CD1c-positive myeloid dendritic cell (primary cell): ENCODE measurements at regions not wholly inside any gene's neighbourhood (a gene's known extent, or its start where the extent isn't known, plus 50 kb on each side); places are given as distances from the start of the nearest gene placed in this dataset.

Source experiments
- DNase-seq: peaks from one replicate; pipeline ENCODE4 v3.0.0-alpha.2; 2016; ENCODE audit errors: extremely low spot score

- no peak for DNase-seq
Measured at GRCh38 chr5:85170183-85170582, 785.5 kb upstream of the EDIL3 start.

GRCh38 chr5:85173469-85173868, 788.8 kb upstream of the EDIL3 start:
- no peak for DNase-seq

- no peak for DNase-seq
Measured at GRCh38 chr5:85182344-85182743, 797.7 kb upstream of the EDIL3 start.

GRCh38 chr5:85204289-85204688, 819.6 kb upstream of the EDIL3 start:
- no peak for DNase-seq

- DNase-seq, result no peak
Measured at GRCh38 chr5:85205430-85205829, 820.8 kb upstream of the EDIL3 start.

GRCh38 chr5:85225388-85225787, 840.7 kb upstream of the EDIL3 start:
- DNase-seq, result no peak

- no peak for DNase-seq
Measured at GRCh38 chr5:85249204-85249603, 864.5 kb upstream of the EDIL3 start.

- no peak for DNase-seq
Measured at GRCh38 chr5:85263125-85263524, 878.4 kb upstream of the EDIL3 start.

GRCh38 chr5:85266692-85267091, 882.0 kb upstream of the EDIL3 start:
- no peak for DNase-seq

GRCh38 chr5:85268194-85268593, 883.5 kb upstream of the EDIL3 start:
- DNase-seq, result no peak

GRCh38 chr5:85278193-85278592, 893.5 kb upstream of the EDIL3 start:
- no peak for DNase-seq

GRCh38 chr5:85288914-85289313, 904.2 kb upstream of the EDIL3 start:
- no peak for DNase-seq

- no peak for DNase-seq
Measured at GRCh38 chr5:85293145-85293785, 908.6 kb upstream of the EDIL3 start.

GRCh38 chr5:85304524-85304923, 919.8 kb upstream of the EDIL3 start:
- DNase-seq, result no peak

GRCh38 chr5:85305766-85306165, 921.1 kb upstream of the EDIL3 start:
- DNase-seq, result no peak

GRCh38 chr5:85311536-85311935, 926.9 kb upstream of the EDIL3 start:
- DNase-seq, result no peak

GRCh38 chr5:85320495-85320894, 935.8 kb upstream of the EDIL3 start:
- DNase-seq, result no peak

GRCh38 chr5:85333276-85333675, 948.6 kb upstream of the EDIL3 start:
- DNase-seq, result no peak

- DNase-seq, result no peak
Measured at GRCh38 chr5:85337435-85337834, 952.8 kb upstream of the EDIL3 start.

GRCh38 chr5:85340790-85341189, 956.1 kb upstream of the EDIL3 start:
- DNase-seq, result no peak

- no peak for DNase-seq
Measured at GRCh38 chr5:85345818-85346217, 961.1 kb upstream of the EDIL3 start.

- DNase-seq, result no peak
Measured at GRCh38 chr5:85357309-85357708, 972.6 kb upstream of the EDIL3 start.

GRCh38 chr5:85375525-85375924, 990.8 kb upstream of the EDIL3 start:
- no peak for DNase-seq

GRCh38 chr5:85388770-85389169, 1004.1 kb upstream of the EDIL3 start:
- DNase-seq, result no peak
